BE2C (cell line): ENCODE measurements at regions not wholly inside any gene's neighbourhood (a gene's known extent, or its start where the extent isn't known, plus 50 kb on each side); places are given as distances from the start of the nearest gene placed in this dataset.
A peak's percentile ranks its signal among the peaks of the same experiment; 100 is the strongest.

Source experiments
- DNase-seq: peaks from one replicate; pipeline ENCODE4 v3.0.0-alpha.2; 2020
- H3K27me3 ChIP-seq: fragments of 250-450 bp; sonication (Bioruptor Pico); 2 replicates; pipeline ENCODE4 v1.5.1; 2020; ENCODE audit warnings: mild to moderate bottlenecking
- H3K36me3 ChIP-seq: fragments of 250-450 bp; sonication (Bioruptor Pico); 2 replicates; pipeline ENCODE4 v1.5.1; 2020; ENCODE audit warnings: mild to moderate bottlenecking
- H3K4me1 ChIP-seq: fragments of 250-450 bp; sonication (Bioruptor Pico); 2 replicates; pipeline ENCODE4 v1.5.1; 2020
- H3K4me3 ChIP-seq: 2 replicates; pipeline ENCODE4 v1.5.1; 2011; ENCODE audit warnings: low read depth, low read length
- H3K9me3 ChIP-seq: fragments of 250-450 bp; sonication (Bioruptor Pico); 2 replicates; pipeline ENCODE4 v1.5.1; 2020
- CTCF ChIP-seq: IDR thresholded peaks from 2 replicates; pipeline ENCODE4 v1.5.1; 2012; ENCODE audit warnings: mild to moderate bottlenecking, low read depth, low read length

- TF ChIP-seq CTCF: no peak
- H3K36me3 ChIP-seq: no peaks in the 10 kb centered on the region
- H3K9me3 ChIP-seq: no peaks in the 10 kb centered on the region
- no peak for DNase-seq
- no peaks in the 10 kb centered on the region for H3K4me1 ChIP-seq
- no peak overlapping the region for H3K4me3 ChIP-seq
- H3K27me3 ChIP-seq: no peaks in the 10 kb centered on the region
These were observed 388.9 kb upstream of the ANO3 start for GRCh38 chr11:25943031-25943430.

GRCh38 chr11:25943777-25944661 lies 387.9 kb upstream of the ANO3 start:
- H3K36me3 ChIP-seq: no peaks in the 10 kb centered on the region
- peak; percentile 44 for DNase-seq
- TF ChIP-seq CTCF: no peak
- H3K9me3 ChIP-seq: no peaks in the 10 kb centered on the region
- H3K4me3 ChIP-seq: no peak overlapping the region
- H3K27me3 ChIP-seq: no peaks in the 10 kb centered on the region
- no peaks in the 10 kb centered on the region for H3K4me1 ChIP-seq

- TF ChIP-seq CTCF: no peak
- H3K36me3 ChIP-seq: no peaks in the 10 kb centered on the region
- no peak for DNase-seq
- no peaks in the 10 kb centered on the region for H3K9me3 ChIP-seq
- no peaks in the 10 kb centered on the region for H3K27me3 ChIP-seq
- no peaks in the 10 kb centered on the region for H3K4me1 ChIP-seq
- no peak overlapping the region for H3K4me3 ChIP-seq
These were observed 382.0 kb upstream of the ANO3 start for GRCh38 chr11:25949918-25950317.

GRCh38 chr11:25953006-25953405 lies 378.9 kb upstream of the ANO3 start:
- TF ChIP-seq CTCF: no peak
- Histone ChIP-seq H3K9me3 (no peaks in the 10 kb centered on the region), H3K27me3 (no peaks in the 10 kb centered on the region), H3K4me1 (no peaks in the 10 kb centered on the region), H3K4me3 (no peak overlapping the region), H3K36me3 (no peaks in the 10 kb centered on the region)
- no peak for DNase-seq

- Histone ChIP-seq H3K4me3 (no peak overlapping the region), H3K36me3 (no peaks in the 10 kb centered on the region), H3K27me3 (no peaks in the 10 kb centered on the region), H3K9me3 (no peaks in the 10 kb centered on the region), H3K4me1 (no peaks in the 10 kb centered on the region)
- no peak for TF ChIP-seq CTCF
- no peak for DNase-seq
These were observed 373.9 kb upstream of the ANO3 start for GRCh38 chr11:25958045-25958444.

- no peaks in the 10 kb centered on the region for H3K9me3 ChIP-seq
- DNase-seq: no peak
- H3K4me1 ChIP-seq: no peaks in the 10 kb centered on the region
- H3K4me3 ChIP-seq: no peak overlapping the region
- no peaks in the 10 kb centered on the region for H3K36me3 ChIP-seq
- peak; percentile 37 for TF ChIP-seq CTCF
- no peaks in the 10 kb centered on the region for H3K27me3 ChIP-seq
These were observed 370.4 kb upstream of the ANO3 start for GRCh38 chr11:25961539-25961938.
